ENCODE measurements at regions not wholly inside any gene's neighbourhood (a gene's known extent, or its start where the extent isn't known, plus 50 kb on each side); places are given as distances from the start of the nearest gene placed in this dataset.

- TF ChIP-seq CTCF (IDR thresholded peaks at IDR 0.05), result no peak
- TF ChIP-seq ESRRA (CRISPR knock-in tag; IDR thresholded peaks at IDR 0.05; ENCODE audit: borderline replicate concordance), result no peak
- TF ChIP-seq SP1 (CRISPR knock-in tag; conservative IDR thresholded peaks at IDR 0.05), result no peak
- no peak for TF ChIP-seq ATF2 (CRISPR knock-in tag; IDR thresholded peaks at IDR 0.05; ENCODE audit: borderline replicate concordance, low read depth)
- TF ChIP-seq ZNF138 (CRISPR knock-in tag; conservative IDR thresholded peaks at IDR 0.05), result no peak
- TF ChIP-seq ATF1 (CRISPR knock-in tag; IDR thresholded peaks at IDR 0.05), result no peak
- no peak for TF ChIP-seq IRF1 (CRISPR knock-in tag; IDR thresholded peaks at IDR 0.05)
- TF ChIP-seq NR1H2 (CRISPR knock-in tag; IDR thresholded peaks at IDR 0.05), result no peak
- no peak for TF ChIP-seq ZNF232 (CRISPR knock-in tag; IDR thresholded peaks at IDR 0.05)
- TF ChIP-seq ATF3 (CRISPR knock-in tag; conservative IDR thresholded peaks at IDR 0.05), result no peak
- no peak for TF ChIP-seq IRF2 (CRISPR knock-in tag; IDR thresholded peaks at IDR 0.05; ENCODE audit: borderline replicate concordance, low read depth)
- no peak for TF ChIP-seq MLX (CRISPR knock-in tag; IDR thresholded peaks at IDR 0.05)
- no peak for TF ChIP-seq TEAD4 (CRISPR knock-in tag; IDR thresholded peaks at IDR 0.05)
- no peak for TF ChIP-seq ZBTB43 (CRISPR knock-in tag; IDR thresholded peaks at IDR 0.05)
These were observed 242.7 kb upstream of the NCAM1 start for GRCh38 chr11:112718483-112718882.

Data from WTC11 (cell line).